ENCODE measurements at regions not wholly inside any gene's neighbourhood (a gene's known extent, or its start where the extent isn't known, plus 50 kb on each side); places are given as distances from the start of the nearest gene placed in this dataset.

- DNase-seq: no peak
Measured at GRCh38 chr2:204332706-204333105, 212.6 kb upstream of the PARD3B start.

GRCh38 chr2:204333861-204334260, 211.4 kb upstream of the PARD3B start:
- DNase-seq: no peak

- DNase-seq: no peak
Measured at GRCh38 chr2:204335451-204336058, 209.7 kb upstream of the PARD3B start.

GRCh38 chr2:204336153-204336744, 209.0 kb upstream of the PARD3B start:
- DNase-seq: no peak

- no peak for DNase-seq
Measured at GRCh38 chr2:204337638-204338037, 207.6 kb upstream of the PARD3B start.

- no peak for DNase-seq
Measured at GRCh38 chr2:204339212-204339715, 206.0 kb upstream of the PARD3B start.

GRCh38 chr2:204340511-204340910, 204.8 kb upstream of the PARD3B start:
- DNase-seq: no peak

GRCh38 chr2:204341887-204342276, 203.4 kb upstream of the PARD3B start:
- no peak for DNase-seq

GRCh38 chr2:204343685-204344084, 201.6 kb upstream of the PARD3B start:
- DNase-seq: no peak

- no peak for DNase-seq
Measured at GRCh38 chr2:204344119-204344518, 201.2 kb upstream of the PARD3B start.

- no peak for DNase-seq
Measured at GRCh38 chr2:204346906-204347305, 198.4 kb upstream of the PARD3B start.

- DNase-seq: no peak
Measured at GRCh38 chr2:204353823-204354222, 191.5 kb upstream of the PARD3B start.

GRCh38 chr2:204354442-204354856, 190.8 kb upstream of the PARD3B start:
- no peak for DNase-seq

GRCh38 chr2:204355688-204356087, 189.6 kb upstream of the PARD3B start:
- DNase-seq: no peak

GRCh38 chr2:204356151-204356641, 189.1 kb upstream of the PARD3B start:
- DNase-seq: no peak

GRCh38 chr2:204357286-204357685, 188.0 kb upstream of the PARD3B start:
- DNase-seq: no peak

- no peak for DNase-seq
Measured at GRCh38 chr2:204359076-204359475, 186.2 kb upstream of the PARD3B start.

- DNase-seq: no peak
Measured at GRCh38 chr2:204360218-204361007, 184.9 kb upstream of the PARD3B start.

- DNase-seq: no peak
Measured at GRCh38 chr2:204361738-204362137, 183.5 kb upstream of the PARD3B start.

- no peak for DNase-seq
Measured at GRCh38 chr2:204362581-204362980, 182.7 kb upstream of the PARD3B start.

- DNase-seq: no peak
Measured at GRCh38 chr2:204363513-204363912, 181.8 kb upstream of the PARD3B start.

GRCh38 chr2:204364860-204365535, 180.3 kb upstream of the PARD3B start:
- no peak for DNase-seq

- DNase-seq: no peak
Measured at GRCh38 chr2:204365811-204366210, 179.5 kb upstream of the PARD3B start.
